ENCODE measurements at regions not wholly inside any gene's neighbourhood (a gene's known extent, or its start where the extent isn't known, plus 50 kb on each side); places are given as distances from the start of the nearest gene placed in this dataset.

- TF ChIP-seq CTCF (IDR thresholded peaks at IDR 0.05) (no peak), ZFX (IDR thresholded peaks at IDR 0.05; ENCODE audit: borderline replicate concordance) (no peak)
- no peak overlapping the region for H3K27ac ChIP-seq
Measured at GRCh38 chr14:97107080-97107479, 309.9 kb downstream of the VRK1 start.

GRCh38 chr14:97107760-97108159 lies 310.6 kb downstream of the VRK1 start:
- TF ChIP-seq ZFX (IDR thresholded peaks at IDR 0.05; ENCODE audit: borderline replicate concordance) (no peak), CTCF (IDR thresholded peaks at IDR 0.05) (no peak)
- H3K27ac ChIP-seq = no peak overlapping the region

GRCh38 chr14:97109234-97109633 lies 312.1 kb downstream of the VRK1 start:
- TF ChIP-seq ZFX (IDR thresholded peaks at IDR 0.05; ENCODE audit: borderline replicate concordance) (no peak), CTCF (IDR thresholded peaks at IDR 0.05) (no peak)
- H3K27ac ChIP-seq = no peak overlapping the region

GRCh38 chr14:97113339-97113738 lies 316.2 kb downstream of the VRK1 start:
- no peak for TF ChIP-seq CTCF (IDR thresholded peaks at IDR 0.05)
- TF ChIP-seq ZFX (IDR thresholded peaks at IDR 0.05; ENCODE audit: borderline replicate concordance) = no peak

GRCh38 chr14:97116546-97116945 lies 319.4 kb downstream of the VRK1 start:
- TF ChIP-seq ZFX (IDR thresholded peaks at IDR 0.05; ENCODE audit: borderline replicate concordance) (no peak), CTCF (IDR thresholded peaks at IDR 0.05) (no peak)
- H3K27ac ChIP-seq = no peak overlapping the region

More at GRCh38 chr14:97113339-97113738, 316.2 kb downstream of the VRK1 start:
- H3K27ac ChIP-seq = no peak overlapping the region

GRCh38 chr14:97117693-97118092 lies 320.5 kb downstream of the VRK1 start:
- no peak for TF ChIP-seq ZFX (IDR thresholded peaks at IDR 0.05; ENCODE audit: borderline replicate concordance)
- TF ChIP-seq CTCF (IDR thresholded peaks at IDR 0.05) = no peak
- H3K27ac ChIP-seq = no peak overlapping the region

GRCh38 chr14:97120204-97120603 lies 323.0 kb downstream of the VRK1 start:
- TF ChIP-seq ZFX (IDR thresholded peaks at IDR 0.05; ENCODE audit: borderline replicate concordance) (no peak), CTCF (IDR thresholded peaks at IDR 0.05) (no peak)
- no peak overlapping the region for H3K27ac ChIP-seq
